Breast epithelium (tissue), 3 donors: ENCODE measurements at regions not wholly inside any gene's neighbourhood (a gene's known extent, or its start where the extent isn't known, plus 50 kb on each side); places are given as distances from the start of the nearest gene placed in this dataset.

ENCODE experiments used
- CTCF ChIP-seq, 3 donors: fragments of 450-650 bp; IDR thresholded peaks; one replicate each; pipeline ENCODE4 v1.5.1; 2016 to 2017; ENCODE audit warnings: antibody characterized with exemption in 3 of 3, mild to moderate bottlenecking in 3 of 3, moderate library complexity in 3 of 3
- POLR2A ChIP-seq: fragments of 450-650 bp; IDR thresholded peaks from one replicate; pipeline ENCODE4 v1.6.1; 2016; ENCODE audit warnings: antibody characterized with exemption, mild to moderate bottlenecking, moderate library complexity
- POLR2AphosphoS5 ChIP-seq, 3 donors: sonication (generic); formaldehyde crosslinking; IDR thresholded peaks; one replicate each; pipeline ENCODE4 v1.6.1; 2017; ENCODE audit warnings: antibody characterized with exemption in 3 of 3

- TF ChIP-seq CTCF (IDR thresholded peaks at IDR 0.05) (no peak), POLR2AphosphoS5 (IDR thresholded peaks at IDR 0.05) (no peak), POLR2A (no peak)
These were observed 62.0 kb upstream of the DDHD1 start for GRCh38 chr14:53215101-53215500.
